SK-N-SH (cell line): ENCODE measurements at regions not wholly inside any gene's neighbourhood (a gene's known extent, or its start where the extent isn't known, plus 50 kb on each side); places are given as distances from the start of the nearest gene placed in this dataset.

ENCODE experiments used
- EZH2phosphoT487 ChIP-seq: fragments of 200-600 bp; sonication (generic); IDR thresholded peaks from 2 replicates; pipeline ENCODE4 v1.6.1; 2017; ENCODE audit warnings: low read depth, mixed run types, mild to moderate bottlenecking, antibody characterized with exemption, moderate library complexity, borderline replicate concordance
- POLR2AphosphoS5 ChIP-seq: IDR thresholded peaks from 2 replicates; pipeline ENCODE4 v1.6.1; 2012; ENCODE audit warnings: low read depth, low read length
- RAD21 ChIP-seq: IDR thresholded peaks from 2 replicates; pipeline ENCODE4 v1.6.1; 2012; ENCODE audit warnings: mild to moderate bottlenecking, low read length
- RFX5 ChIP-seq: IDR thresholded peaks from 2 replicates; pipeline ENCODE4 v1.6.1; 2012; ENCODE audit warnings: mild to moderate bottlenecking, improper control_type of control experiment, low read length
- TAF1 ChIP-seq: IDR thresholded peaks from 2 replicates; pipeline ENCODE4 v1.6.1; 2012; ENCODE audit warnings: low read depth, mild to moderate bottlenecking, low read length, moderate library complexity, borderline replicate concordance
- TCF12 ChIP-seq: IDR thresholded peaks from 2 replicates; pipeline ENCODE4 v1.4.0; 2012
- TF ChIP-seq, protein P1 (sequence below): fragments of 200-600 bp; sonication (generic); IDR thresholded peaks from 2 replicates; pipeline ENCODE4 v1.6.1; 2017; ENCODE audit warnings: antibody characterized with exemption, mild to moderate bottlenecking, moderate library complexity
- TF ChIP-seq, protein P2 (sequence below): fragments of 150-350 bp; IDR thresholded peaks from 2 replicates; pipeline ENCODE4 v1.6.1; 2017; ENCODE audit warnings: antibody characterized with exemption, low read length, low read depth, borderline replicate concordance

- TF ChIP-seq RAD21 (no peak), TAF1 (no peak), TCF12 (no peak), POLR2AphosphoS5 (no peak), RFX5 (no peak), EZH2phosphoT487 (no peak)
- TF ChIP-seq, protein P1, sequence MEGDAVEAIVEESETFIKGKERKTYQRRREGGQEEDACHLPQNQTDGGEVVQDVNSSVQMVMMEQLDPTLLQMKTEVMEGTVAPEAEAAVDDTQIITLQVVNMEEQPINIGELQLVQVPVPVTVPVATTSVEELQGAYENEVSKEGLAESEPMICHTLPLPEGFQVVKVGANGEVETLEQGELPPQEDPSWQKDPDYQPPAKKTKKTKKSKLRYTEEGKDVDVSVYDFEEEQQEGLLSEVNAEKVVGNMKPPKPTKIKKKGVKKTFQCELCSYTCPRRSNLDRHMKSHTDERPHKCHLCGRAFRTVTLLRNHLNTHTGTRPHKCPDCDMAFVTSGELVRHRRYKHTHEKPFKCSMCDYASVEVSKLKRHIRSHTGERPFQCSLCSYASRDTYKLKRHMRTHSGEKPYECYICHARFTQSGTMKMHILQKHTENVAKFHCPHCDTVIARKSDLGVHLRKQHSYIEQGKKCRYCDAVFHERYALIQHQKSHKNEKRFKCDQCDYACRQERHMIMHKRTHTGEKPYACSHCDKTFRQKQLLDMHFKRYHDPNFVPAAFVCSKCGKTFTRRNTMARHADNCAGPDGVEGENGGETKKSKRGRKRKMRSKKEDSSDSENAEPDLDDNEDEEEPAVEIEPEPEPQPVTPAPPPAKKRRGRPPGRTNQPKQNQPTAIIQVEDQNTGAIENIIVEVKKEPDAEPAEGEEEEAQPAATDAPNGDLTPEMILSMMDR = no peak
- TF ChIP-seq, protein P2, sequence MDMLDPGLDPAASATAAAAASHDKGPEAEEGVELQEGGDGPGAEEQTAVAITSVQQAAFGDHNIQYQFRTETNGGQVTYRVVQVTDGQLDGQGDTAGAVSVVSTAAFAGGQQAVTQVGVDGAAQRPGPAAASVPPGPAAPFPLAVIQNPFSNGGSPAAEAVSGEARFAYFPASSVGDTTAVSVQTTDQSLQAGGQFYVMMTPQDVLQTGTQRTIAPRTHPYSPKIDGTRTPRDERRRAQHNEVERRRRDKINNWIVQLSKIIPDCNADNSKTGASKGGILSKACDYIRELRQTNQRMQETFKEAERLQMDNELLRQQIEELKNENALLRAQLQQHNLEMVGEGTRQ = no peak
These were observed 1269.1 kb downstream of the TBC1D22A start for GRCh38 chr22:48031589-48031988.
